ENCODE measurements at regions not wholly inside any gene's neighbourhood (a gene's known extent, or its start where the extent isn't known, plus 50 kb on each side); places are given as distances from the start of the nearest gene placed in this dataset.

- no peak for TF ChIP-seq CTCF (IDR thresholded peaks at IDR 0.05)
- no peak for TF ChIP-seq POLR2A (IDR thresholded peaks at IDR 0.05)
Observed at GRCh38 chr2:234661175-234661574, 164.3 kb upstream of the ARL4C start.
